HL-60 (cell line): ENCODE measurements at regions not wholly inside any gene's neighbourhood (a gene's known extent, or its start where the extent isn't known, plus 50 kb on each side); places are given as distances from the start of the nearest gene placed in this dataset.
"Not testable (repeated sequence)": the region's sequence is repeated elsewhere in the genome, so short reads cannot be mapped to it uniquely, and the experiment has no call there.

Source experiments
- DNase-seq, 2 experiments: peaks; one replicate each; pipeline ENCODE4 v3.0.0-alpha.2; 2010 to 2020; ENCODE audit warnings: low read depth in 1 of 2, low spot score in 1 of 2
- H3K27ac ChIP-seq: fragments of 250-450 bp; sonication (Bioruptor Pico); replicated peaks from 2 replicates; pipeline ENCODE4 v1.5.1; 2020; ENCODE audit warnings: mild to moderate bottlenecking, moderate library complexity
- H3K27me3 ChIP-seq: fragments of 250-450 bp; sonication (Bioruptor Pico); 2 replicates; pipeline ENCODE4 v1.5.1; 2021; ENCODE audit warnings: mild to moderate bottlenecking, moderate library complexity; ENCODE audit not compliant: insufficient read depth, poor library complexity, severe bottlenecking
- H3K4me3 ChIP-seq: replicated peaks from 2 replicates; pipeline ENCODE4 v1.5.1; 2011; ENCODE audit warnings: mild to moderate bottlenecking, control low read depth, low read length; ENCODE audit not compliant: insufficient read depth
- GABPA ChIP-seq: IDR thresholded peaks from 2 replicates; pipeline ENCODE4 v1.6.1; 2012; ENCODE audit warnings: low read depth
- POLR2AphosphoS5 ChIP-seq: IDR thresholded peaks from 2 replicates; pipeline ENCODE4 v1.6.1; 2012; ENCODE audit warnings: low read depth
- SPI1 ChIP-seq: IDR thresholded peaks from 2 replicates; pipeline ENCODE4 v1.6.1; 2012; ENCODE audit warnings: low read depth, mild to moderate bottlenecking, borderline replicate concordance
- TF ChIP-seq, protein P1 (sequence below): IDR thresholded peaks from 2 replicates; pipeline ENCODE4 v1.6.1; 2012; ENCODE audit warnings: low read depth; ENCODE audit not compliant: insufficient replicate concordance
- TF ChIP-seq, protein P2 (sequence below): IDR thresholded peaks from one replicate; pipeline ENCODE4 v1.5.1; 2011; ENCODE audit warnings: low read length, control low read depth, inconsistent platforms; ENCODE audit not compliant: insufficient read depth

DNA sequence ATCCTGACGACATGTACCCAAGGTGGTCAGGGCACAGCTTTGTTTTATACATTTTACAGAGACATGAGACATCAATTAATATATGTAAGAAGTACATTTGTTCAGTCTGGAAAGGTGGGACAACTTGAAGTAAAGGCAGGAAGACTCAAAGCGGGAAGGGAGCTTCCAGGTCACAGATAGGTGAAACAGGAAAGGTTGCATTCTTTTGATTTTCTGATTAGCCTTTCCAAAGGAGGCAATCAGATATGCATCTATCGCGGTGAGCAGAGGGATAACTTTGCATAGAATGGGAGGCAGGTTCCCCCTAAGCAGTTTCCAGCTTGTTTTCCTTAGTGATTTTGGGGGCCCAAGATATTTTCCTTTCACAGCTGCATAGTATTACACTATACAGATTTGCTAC is 358.4 kb downstream of the GLUD2 start:
- TF ChIP-seq GABPA (no peak), SPI1 (no peak), POLR2AphosphoS5 (no peak)
- TF ChIP-seq, protein P1, sequence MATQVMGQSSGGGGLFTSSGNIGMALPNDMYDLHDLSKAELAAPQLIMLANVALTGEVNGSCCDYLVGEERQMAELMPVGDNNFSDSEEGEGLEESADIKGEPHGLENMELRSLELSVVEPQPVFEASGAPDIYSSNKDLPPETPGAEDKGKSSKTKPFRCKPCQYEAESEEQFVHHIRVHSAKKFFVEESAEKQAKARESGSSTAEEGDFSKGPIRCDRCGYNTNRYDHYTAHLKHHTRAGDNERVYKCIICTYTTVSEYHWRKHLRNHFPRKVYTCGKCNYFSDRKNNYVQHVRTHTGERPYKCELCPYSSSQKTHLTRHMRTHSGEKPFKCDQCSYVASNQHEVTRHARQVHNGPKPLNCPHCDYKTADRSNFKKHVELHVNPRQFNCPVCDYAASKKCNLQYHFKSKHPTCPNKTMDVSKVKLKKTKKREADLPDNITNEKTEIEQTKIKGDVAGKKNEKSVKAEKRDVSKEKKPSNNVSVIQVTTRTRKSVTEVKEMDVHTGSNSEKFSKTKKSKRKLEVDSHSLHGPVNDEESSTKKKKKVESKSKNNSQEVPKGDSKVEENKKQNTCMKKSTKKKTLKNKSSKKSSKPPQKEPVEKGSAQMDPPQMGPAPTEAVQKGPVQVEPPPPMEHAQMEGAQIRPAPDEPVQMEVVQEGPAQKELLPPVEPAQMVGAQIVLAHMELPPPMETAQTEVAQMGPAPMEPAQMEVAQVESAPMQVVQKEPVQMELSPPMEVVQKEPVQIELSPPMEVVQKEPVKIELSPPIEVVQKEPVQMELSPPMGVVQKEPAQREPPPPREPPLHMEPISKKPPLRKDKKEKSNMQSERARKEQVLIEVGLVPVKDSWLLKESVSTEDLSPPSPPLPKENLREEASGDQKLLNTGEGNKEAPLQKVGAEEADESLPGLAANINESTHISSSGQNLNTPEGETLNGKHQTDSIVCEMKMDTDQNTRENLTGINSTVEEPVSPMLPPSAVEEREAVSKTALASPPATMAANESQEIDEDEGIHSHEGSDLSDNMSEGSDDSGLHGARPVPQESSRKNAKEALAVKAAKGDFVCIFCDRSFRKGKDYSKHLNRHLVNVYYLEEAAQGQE = no peak
- TF ChIP-seq, protein P2, sequence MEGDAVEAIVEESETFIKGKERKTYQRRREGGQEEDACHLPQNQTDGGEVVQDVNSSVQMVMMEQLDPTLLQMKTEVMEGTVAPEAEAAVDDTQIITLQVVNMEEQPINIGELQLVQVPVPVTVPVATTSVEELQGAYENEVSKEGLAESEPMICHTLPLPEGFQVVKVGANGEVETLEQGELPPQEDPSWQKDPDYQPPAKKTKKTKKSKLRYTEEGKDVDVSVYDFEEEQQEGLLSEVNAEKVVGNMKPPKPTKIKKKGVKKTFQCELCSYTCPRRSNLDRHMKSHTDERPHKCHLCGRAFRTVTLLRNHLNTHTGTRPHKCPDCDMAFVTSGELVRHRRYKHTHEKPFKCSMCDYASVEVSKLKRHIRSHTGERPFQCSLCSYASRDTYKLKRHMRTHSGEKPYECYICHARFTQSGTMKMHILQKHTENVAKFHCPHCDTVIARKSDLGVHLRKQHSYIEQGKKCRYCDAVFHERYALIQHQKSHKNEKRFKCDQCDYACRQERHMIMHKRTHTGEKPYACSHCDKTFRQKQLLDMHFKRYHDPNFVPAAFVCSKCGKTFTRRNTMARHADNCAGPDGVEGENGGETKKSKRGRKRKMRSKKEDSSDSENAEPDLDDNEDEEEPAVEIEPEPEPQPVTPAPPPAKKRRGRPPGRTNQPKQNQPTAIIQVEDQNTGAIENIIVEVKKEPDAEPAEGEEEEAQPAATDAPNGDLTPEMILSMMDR = no peak
- no peak overlapping the region for H3K4me3 ChIP-seq
- DNase-seq = no peak

DNA sequence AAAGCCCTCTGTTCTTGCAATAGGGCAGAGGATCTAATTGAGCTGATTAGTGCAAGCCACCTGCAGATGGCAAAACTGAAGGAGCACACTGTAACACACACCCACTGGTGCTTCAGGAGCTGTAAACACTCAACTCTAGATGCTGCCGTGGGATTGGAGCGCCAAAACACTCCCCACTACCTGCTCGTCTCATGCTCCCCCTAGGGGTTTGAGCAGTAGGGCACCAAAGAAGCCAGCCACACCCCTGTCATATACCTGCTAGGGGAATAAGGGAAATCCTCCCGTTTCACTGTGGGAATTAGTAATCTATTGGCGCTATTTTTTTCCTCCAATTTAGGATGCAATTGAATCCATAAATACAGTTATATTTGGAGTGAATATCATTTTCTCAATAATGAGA is 360.2 kb downstream of the GLUD2 start:
- no peak overlapping the region for H3K4me3 ChIP-seq
- H3K27ac ChIP-seq = no peak overlapping the region
- no peak for TF ChIP-seq POLR2AphosphoS5
- TF ChIP-seq, protein P1 = no peak
- DNase-seq = no peak
- H3K27me3 ChIP-seq = no peaks in the 10 kb centered on the region

More for the DNA sequence above, 358.4 kb downstream of the GLUD2 start:
- Histone ChIP-seq H3K27ac (no peak overlapping the region), H3K27me3 (no peaks in the 10 kb centered on the region)

DNA sequence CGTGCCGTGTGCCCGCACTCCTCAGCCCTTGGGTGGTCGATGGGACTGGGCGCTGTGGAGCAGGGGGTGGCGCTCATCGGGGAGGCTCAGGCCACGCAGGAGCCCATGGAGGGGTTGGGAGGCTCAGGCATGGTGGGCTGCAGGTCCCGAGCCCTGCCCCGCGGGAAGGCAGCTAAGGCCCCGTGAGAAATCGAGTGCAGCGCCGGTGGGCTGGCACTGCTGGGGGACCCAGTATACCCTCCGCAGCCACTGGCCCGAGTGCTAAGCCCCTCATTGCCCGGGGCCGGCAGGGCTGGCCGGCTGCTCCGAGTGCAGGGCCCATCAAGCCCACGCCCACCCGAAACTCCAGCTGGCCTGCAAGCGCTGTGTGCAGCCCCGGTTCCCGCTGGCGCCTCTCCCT is 384.1 kb downstream of the GLUD2 start:
- not testable (repeated sequence) for H3K4me3 ChIP-seq, H3K27me3 ChIP-seq, H3K27ac ChIP-seq, DNase-seq

DNA sequence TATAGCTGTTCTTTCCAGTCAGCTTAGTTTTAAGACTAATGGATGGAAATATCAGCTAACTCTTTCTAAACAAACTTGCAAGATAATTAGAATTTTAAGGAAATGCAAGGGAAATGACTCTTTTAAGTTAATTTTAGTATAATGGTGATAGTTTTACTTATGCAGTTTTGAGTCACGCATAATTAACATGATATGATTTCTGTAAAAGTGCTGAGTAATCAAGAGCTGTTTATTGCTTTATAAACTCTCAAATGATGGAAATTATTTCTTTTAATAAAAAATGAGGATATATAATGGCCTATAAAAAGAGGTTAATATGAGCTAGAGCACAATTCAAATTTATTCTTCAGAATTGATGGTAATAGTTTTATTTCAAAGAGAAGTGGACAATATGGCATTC is 385.9 kb downstream of the GLUD2 start:
- TF ChIP-seq, protein P2 = no peak
- TF ChIP-seq SPI1 (no peak), POLR2AphosphoS5 (no peak), GABPA (no peak)
- TF ChIP-seq, protein P1 = no peak
- DNase-seq = no peak
- H3K27ac ChIP-seq = no peak overlapping the region

DNA sequence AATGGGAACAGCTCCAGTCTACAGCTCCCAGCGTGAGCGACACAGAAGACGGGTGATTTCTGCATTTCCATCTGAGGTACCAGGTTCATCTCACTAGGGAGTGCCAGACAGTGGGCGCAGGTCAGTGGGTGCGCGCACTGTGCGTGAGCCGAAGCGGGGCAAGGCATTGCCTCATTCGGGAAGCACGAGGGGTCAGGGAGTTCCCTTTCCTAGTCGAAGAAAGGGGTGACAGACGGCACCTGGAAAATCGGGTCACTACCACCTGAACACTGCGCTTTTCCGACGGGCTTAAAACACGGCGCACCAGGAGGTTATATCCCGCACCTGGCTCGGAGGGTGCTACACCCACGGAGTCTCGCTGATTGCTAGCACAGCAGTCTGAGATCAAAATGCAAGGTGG is 390.3 kb downstream of the GLUD2 start:
- not testable (repeated sequence) for H3K27ac ChIP-seq, DNase-seq, H3K4me3 ChIP-seq, H3K27me3 ChIP-seq

More for the DNA sequence above, 385.9 kb downstream of the GLUD2 start:
- Histone ChIP-seq H3K4me3 (no peak overlapping the region), H3K27me3 (no peaks in the 10 kb centered on the region)
